ENCODE measurements at regions not wholly inside any gene's neighbourhood (a gene's known extent, or its start where the extent isn't known, plus 50 kb on each side); places are given as distances from the start of the nearest gene placed in this dataset.

GRCh38 chr1:29689372-29690030, 453.2 kb downstream of the PTPRU start:
- Histone ChIP-seq H3K27me3 (no peaks in the 10 kb centered on the region), H3K27ac (no peak overlapping the region), H3K4me1 (no peaks in the 10 kb centered on the region), H3K9me3 (no peaks in the 10 kb centered on the region), H3K4me3 (no peak overlapping the region), H3K36me3 (no peaks in the 10 kb centered on the region)
- intact Hi-C loops (cut with DNase I): no loop called here
- peak in 1 of 2 donors; percentile 21 for DNase-seq (ENCODE audit: low spot score in 2 of 2)
- TF ChIP-seq, protein P1, sequence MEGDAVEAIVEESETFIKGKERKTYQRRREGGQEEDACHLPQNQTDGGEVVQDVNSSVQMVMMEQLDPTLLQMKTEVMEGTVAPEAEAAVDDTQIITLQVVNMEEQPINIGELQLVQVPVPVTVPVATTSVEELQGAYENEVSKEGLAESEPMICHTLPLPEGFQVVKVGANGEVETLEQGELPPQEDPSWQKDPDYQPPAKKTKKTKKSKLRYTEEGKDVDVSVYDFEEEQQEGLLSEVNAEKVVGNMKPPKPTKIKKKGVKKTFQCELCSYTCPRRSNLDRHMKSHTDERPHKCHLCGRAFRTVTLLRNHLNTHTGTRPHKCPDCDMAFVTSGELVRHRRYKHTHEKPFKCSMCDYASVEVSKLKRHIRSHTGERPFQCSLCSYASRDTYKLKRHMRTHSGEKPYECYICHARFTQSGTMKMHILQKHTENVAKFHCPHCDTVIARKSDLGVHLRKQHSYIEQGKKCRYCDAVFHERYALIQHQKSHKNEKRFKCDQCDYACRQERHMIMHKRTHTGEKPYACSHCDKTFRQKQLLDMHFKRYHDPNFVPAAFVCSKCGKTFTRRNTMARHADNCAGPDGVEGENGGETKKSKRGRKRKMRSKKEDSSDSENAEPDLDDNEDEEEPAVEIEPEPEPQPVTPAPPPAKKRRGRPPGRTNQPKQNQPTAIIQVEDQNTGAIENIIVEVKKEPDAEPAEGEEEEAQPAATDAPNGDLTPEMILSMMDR (IDR thresholded peaks at IDR 0.05): no peak

- Histone ChIP-seq H3K4me3 (no peak overlapping the region), H3K27ac (no peak overlapping the region), H3K27me3 (no peaks in the 10 kb centered on the region), H3K9me3 (no peaks in the 10 kb centered on the region), H3K36me3 (no peaks in the 10 kb centered on the region), H3K4me1 (no peaks in the 10 kb centered on the region)
- DNase-seq (ENCODE audit: low spot score in 2 of 2): peak in 1 of 2 donors; percentile 41
- TF ChIP-seq, protein P1 (IDR thresholded peaks at IDR 0.05): no peak
- intact Hi-C loops (cut with DNase I): no loop called here
Observed at GRCh38 chr1:29688471-29689365, 452.4 kb downstream of the PTPRU start.

- TF ChIP-seq, protein P1 (IDR thresholded peaks at IDR 0.05): no peak
- Histone ChIP-seq H3K27ac (no peak overlapping the region), H3K4me3 (no peak overlapping the region), H3K27me3 (no peaks in the 10 kb centered on the region), H3K36me3 (no peaks in the 10 kb centered on the region), H3K9me3 (no peaks in the 10 kb centered on the region), H3K4me1 (no peaks in the 10 kb centered on the region)
- DNase-seq (ENCODE audit: low spot score in 2 of 2): peak in 1 of 2 donors; percentile 11
- intact Hi-C loops (cut with DNase I): no loop called here
Observed at GRCh38 chr1:29687601-29688244, 451.4 kb downstream of the PTPRU start.

- Histone ChIP-seq H3K4me1 (no peaks in the 10 kb centered on the region), H3K9me3 (no peaks in the 10 kb centered on the region), H3K27ac (no peak overlapping the region), H3K36me3 (no peaks in the 10 kb centered on the region), H3K27me3 (no peaks in the 10 kb centered on the region), H3K4me3 (no peak overlapping the region)
- TF ChIP-seq, protein P1 (IDR thresholded peaks at IDR 0.05): no peak
- intact Hi-C loops (cut with DNase I): no loop called here
- DNase-seq (ENCODE audit: low spot score in 2 of 2): peak in 1 of 2 donors; percentile 21
Observed at GRCh38 chr1:29687166-29687565, 450.8 kb downstream of the PTPRU start.

DNA sequence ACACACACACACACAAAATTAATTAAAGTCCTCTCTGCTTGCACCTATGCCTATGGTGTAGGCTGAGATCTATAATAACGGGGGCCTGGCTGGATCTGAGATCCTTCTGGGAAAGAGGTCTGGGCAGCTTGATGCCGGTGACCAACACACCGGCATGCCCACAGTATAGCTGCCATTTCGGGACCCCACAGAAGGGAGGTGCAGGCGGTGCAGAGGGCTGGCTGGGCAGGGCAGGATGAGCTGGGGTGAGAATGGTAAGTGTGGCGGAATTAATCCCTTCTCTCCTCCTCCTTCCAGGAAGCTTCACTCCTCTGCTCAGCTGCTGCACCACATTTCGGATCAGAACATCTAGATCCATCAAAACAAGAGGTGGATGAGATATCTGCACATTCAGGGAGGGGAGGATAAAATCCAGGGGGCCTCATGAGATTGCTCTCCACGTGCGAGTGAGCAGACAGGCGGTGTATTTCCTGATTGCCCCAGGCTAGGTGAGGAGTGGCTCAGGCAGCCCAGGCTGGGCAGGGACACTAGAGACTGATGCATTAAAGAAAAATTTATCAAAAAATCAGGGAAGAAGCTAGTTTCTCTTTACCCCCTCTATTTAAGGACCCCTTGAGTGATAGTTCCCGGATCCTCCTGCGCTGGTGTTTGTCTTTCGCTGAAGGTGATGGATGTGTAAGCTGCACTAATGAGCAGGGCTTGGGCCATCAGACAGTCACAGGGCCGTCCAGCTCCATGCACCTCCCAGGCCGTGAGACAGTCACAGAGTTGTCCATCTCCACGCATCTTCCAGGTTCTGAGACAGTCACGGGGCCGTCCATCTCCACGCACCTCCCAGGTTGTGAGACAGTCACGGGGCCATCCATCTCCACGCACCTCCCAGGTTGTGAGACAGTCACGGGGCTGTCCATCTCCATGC, 449.9 kb downstream of the PTPRU start:
- no peaks in the 10 kb centered on the region for H3K4me1 ChIP-seq
- peak in 1 of 2 donors; percentile 18 for DNase-seq (ENCODE audit: low spot score in 2 of 2)
- no peak overlapping the region for H3K27ac ChIP-seq
- H3K27me3 ChIP-seq: no peaks in the 10 kb centered on the region
- H3K4me3 ChIP-seq: no peak overlapping the region
- TF ChIP-seq, protein P1 (IDR thresholded peaks at IDR 0.05): no peak
- H3K9me3 ChIP-seq: no peaks in the 10 kb centered on the region
- intact Hi-C loops (cut with DNase I): no loop called here
- H3K36me3 ChIP-seq: no peaks in the 10 kb centered on the region
